ENCODE measurements at regions not wholly inside any gene's neighbourhood (a gene's known extent, or its start where the extent isn't known, plus 50 kb on each side); places are given as distances from the start of the nearest gene placed in this dataset.
A peak's percentile ranks its signal among the peaks of the same experiment; 100 is the strongest.

DNA sequence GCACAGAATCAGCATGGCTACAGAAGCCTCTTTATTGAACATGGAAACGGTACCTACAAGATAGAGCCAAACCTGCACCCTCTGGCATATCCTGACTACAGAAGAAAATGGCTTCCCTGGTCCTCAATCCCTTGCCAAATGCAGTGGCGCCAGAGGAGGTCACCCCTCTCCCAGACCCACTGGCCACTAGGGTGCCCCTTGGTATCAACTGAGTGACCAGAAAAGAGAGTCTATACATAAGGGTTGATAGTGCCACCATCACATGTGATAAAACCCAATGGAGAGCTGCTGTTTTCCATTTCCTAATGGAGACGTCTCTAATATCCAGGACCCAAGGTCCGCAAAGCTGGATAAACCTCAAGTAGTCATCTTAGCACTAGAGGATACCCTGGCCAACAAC is 52.7 kb upstream of the ALK start:
- ATAC-seq (no peak), DNase-seq (ENCODE audit: low spot score) (no peak)

DNA sequence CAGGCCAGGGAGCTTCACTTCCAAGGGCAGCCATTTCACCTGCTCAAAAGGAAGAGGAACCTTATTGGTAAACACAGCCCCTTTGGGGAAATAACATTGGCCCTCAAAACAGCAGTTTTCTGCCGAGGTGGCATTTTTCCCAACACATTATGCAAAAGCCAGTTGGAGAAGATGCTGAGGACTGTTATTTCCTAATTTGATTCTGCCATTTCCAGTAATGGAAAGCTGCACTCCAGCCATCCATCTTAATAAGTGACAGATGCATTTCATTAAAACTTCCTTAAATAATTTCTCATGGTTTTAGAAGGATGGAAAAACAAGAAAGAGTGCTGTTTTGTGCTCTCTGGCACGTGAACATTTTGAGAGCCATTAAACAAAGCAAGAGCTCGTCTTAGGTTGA is 55.9 kb upstream of the ALK start:
- no peak for ATAC-seq
- DNase-seq (ENCODE audit: low spot score) = no peak

DNA sequence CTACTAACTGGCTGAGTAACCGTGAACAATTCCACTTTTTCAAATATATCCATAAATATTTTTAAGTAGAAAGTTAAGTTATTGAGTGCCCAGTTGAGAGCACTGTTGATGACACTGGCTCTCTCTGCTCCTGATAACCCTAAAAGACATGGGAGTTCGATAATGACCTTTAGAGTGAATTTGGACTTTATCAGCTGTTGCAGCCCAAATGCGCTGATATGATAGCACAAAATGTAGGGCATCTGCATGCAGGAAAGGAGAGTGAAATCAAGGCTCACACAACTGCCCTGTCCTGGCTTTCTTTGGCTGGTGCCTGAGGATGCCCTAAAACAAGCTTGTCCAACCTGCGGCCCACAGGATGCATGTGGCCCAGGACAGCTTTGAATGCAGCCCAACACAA is 60.0 kb upstream of the ALK start:
- DNase-seq (ENCODE audit: low spot score) (no peak), ATAC-seq (peak; percentile 65)

DNA sequence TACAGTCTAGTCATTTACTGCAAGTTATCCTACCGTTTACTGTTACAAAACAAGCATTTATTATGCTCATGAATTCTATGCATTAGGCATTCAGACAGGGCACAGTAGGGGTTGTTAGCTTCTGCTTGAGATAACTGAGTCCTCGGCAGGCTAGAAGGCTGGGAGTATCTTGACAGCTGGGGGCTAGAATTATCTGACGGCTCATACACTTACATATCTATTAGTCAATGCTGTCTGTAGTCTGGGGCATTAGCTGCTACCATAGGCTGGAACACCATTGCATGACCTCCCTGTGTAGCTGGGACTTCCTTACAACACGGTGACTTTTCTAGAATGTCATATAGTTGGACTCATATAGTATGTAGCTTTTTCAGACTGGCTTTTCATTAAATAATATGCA is 61.9 kb upstream of the ALK start:
- no peak for DNase-seq (ENCODE audit: low spot score)
- no peak for ATAC-seq

DNA sequence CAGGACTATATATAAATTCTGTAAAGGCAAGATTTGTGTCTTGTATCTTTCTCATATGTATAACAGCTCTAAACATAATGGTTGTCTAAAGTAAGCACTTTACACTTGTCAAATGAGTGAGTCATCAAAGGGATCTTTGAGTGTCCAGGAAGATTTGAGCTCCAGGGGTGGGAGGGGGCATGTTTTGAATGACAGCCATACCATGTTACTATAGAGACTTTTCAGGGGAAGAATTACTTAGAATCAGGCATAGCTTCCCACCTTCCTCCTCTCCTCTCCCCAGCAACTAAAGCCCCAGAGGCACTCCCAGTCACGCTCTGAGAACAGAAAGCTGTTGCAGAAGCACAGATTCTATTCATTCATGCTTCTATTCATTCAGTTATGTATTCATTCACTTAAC is 65.8 kb upstream of the ALK start:
- no peak for ATAC-seq
- no peak for DNase-seq (ENCODE audit: low spot score)

DNA sequence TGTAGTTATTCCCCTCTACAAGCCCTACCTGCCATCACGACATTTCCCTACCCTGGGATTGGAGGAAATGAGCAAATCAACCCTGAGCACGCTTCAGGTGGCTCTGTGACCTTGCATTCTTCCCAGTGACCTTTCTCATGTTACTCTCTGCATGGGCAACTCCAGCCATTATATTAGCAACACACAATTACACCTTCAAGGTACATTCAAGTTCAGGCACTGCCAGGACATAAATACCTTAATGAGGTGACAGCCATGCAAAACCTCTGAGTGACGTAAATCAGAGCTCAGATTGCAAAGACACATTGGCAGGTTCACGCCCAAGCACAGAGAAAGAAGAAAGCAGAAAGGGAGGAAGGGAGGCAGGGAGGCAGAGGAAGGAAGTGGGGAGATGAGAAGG is 68.7 kb upstream of the ALK start:
- DNase-seq (ENCODE audit: low spot score) (no peak), ATAC-seq (no peak)

DNA sequence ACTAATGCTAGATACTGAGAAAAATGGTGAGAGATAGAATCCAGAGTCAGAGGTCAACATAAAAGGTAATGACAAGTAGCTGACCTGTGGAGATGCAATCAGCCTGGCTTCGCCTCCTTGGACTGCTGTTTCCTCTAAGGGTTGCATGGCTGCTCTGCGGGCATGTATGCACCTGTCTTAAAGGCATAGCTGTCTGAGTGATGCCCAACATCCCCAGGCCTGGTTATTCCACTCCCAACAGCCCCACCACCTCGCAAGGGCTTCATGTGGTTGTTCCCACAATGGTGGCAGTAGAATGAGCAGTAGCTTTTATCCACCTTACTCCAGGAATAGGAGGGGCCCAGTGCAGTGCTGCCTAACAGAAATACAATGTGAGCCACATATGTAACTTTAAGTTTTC is 69.7 kb upstream of the ALK start:
- ATAC-seq = no peak
- DNase-seq (ENCODE audit: low spot score) = no peak

DNA sequence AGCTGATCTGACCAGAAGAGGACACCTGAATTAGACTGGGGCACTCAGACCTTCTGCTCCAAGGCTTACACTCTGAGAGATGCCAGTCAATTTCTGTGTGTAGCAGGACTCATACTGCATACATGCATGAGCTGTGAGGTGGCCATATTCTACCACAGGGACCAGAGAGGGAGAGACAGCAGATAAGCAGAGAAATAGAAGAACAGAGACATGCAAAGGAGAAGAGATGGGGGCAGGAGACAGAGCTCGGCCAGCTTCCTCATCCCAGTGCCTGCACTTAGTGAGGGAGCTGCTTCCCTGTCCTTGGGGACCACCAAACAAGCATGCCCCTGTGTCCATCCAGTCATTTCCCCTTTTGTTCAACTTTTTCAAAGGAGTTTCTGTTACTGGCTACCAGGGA is 73.9 kb upstream of the ALK start:
- DNase-seq (ENCODE audit: low spot score) (no peak), ATAC-seq (no peak)

DNA sequence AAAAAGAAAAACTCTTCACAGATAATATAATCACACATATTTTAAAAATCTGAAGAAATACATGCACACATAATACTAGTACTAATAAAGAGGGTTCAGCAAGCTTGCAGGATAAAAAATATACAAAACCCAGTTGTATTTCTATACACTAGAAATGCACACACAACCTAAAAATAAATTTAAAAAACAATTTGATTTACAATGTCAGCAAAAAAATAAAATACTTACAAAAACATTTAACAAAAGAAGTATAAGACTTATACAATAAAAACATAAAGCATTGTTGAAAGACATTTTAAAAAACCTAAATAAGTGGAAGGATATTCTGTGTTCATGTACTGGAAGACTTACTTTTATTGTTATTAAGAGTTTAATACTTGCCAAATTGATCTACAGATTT is 81.7 kb upstream of the ALK start:
- DNase-seq (ENCODE audit: low spot score) (no peak), ATAC-seq (no peak)

DNA sequence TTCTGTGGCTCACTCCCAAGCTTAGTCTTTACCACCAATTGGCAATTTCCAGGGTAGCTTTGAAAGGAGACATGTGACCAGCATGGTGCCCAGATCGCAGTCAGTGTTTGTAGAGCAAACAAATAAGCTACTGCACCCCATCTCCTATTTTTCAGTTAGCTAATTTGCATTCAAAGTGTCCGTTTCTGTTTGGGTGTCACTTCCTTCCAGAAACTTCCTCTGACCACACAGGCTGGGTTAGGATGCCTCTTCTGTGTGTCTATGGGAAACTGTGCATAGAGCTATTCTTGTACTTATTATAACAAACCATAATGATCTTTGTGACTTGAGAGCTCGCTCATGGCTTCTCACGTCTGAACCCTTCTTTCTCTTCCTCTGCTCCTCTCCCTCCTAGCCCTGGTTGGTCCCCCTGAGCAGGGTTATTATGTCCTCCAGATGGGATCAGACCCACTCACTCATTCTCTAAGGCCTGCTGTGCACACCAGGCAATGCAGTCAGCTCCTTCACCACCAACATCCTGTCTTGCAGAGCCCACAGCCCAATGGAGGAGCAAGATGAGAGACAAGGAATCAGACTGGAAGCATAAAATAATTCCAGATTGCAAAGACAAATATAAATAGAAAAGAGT is 101.2 kb upstream of the ALK start:
- ATAC-seq = no peak
- no peak for DNase-seq (ENCODE audit: low spot score)

DNA sequence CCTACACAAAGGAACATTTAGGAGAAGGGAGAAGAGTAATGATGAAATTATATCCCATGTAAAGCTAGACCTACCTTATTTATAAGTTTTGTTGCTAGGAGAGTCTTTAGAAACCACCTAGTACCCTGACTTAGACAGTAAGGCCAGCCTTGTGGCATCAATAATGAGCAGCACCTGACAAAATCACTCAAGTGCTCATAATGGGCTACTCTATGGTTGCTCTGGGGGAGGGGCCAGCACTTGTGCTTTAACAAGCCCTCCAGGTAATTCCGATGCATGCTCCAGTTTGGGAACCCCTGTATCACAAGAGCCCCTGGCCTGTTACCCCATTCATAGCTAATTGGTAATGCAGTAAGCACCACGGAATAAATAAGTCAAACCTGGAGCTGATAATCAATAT is 102.9 kb upstream of the ALK start:
- DNase-seq (ENCODE audit: low spot score) = no peak
- no peak for ATAC-seq

DNA sequence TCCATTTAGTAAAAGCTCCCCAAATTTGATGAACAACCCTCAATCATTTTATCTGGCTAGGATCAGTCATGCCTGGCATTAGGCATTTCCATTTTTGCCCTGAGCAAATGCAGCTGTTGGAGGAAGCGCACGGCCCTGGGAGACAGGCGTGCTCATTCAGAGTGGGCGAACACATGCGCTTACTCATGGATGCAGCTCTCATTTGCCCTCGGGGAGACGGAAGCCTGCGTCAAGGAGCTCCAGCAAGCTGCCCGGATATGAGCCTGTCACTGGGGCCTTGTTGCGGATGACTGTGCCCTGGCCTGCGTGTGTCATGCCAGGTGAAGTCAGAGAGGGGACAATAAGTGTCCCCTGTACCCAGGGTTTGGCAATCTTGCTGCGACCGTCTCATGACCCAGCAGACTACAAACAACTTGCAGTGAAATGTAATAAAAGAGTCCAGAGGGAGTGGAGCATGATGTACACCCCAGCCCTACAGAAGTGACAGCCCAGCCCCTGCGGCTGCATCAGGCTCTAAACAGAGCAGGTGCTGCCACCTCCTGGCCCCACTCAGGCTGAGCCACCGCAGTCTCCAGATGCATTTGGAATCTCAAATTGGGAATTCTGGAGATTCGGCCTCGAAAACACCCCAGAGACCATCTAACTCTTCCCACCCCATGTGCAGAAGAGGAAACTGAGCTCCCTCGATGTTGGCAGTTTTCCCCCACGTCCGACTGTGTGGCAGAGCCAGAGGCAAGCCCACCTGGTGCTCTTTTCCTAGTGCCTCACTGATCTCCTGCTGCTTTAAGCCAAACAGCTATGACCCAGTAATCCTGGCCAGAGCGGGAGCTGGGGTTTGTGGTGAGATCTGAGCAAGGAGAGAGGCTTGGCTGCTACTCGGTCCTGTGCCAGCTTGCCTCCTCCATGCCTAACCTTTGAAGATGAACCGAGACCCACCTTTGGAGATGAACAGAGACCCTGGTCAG is 105.0 kb upstream of the ALK start:
- DNase-seq (ENCODE audit: low spot score) (no peak), ATAC-seq (peak; percentile 90)

DNA sequence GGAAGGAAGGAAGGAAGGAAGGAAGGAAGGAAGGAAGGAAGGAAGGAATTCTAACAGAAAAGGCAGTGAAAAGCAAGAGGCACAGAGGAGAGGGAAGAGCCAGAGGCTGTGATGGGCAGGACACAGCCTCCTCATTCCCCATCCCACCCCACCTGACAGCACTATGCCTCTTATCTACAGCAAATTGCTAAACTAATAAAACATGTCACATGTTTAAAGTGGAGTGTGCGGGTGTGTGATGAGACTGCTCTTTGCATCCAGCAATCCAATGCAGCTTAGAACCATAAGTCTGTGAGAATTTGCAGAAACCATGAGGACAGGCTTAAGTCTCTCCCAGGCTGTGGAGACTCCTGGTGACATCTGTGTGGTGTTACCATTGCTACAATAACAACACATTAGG is 108.4 kb upstream of the ALK start:
- DNase-seq (ENCODE audit: low spot score) = no peak
- no peak for ATAC-seq

DNA sequence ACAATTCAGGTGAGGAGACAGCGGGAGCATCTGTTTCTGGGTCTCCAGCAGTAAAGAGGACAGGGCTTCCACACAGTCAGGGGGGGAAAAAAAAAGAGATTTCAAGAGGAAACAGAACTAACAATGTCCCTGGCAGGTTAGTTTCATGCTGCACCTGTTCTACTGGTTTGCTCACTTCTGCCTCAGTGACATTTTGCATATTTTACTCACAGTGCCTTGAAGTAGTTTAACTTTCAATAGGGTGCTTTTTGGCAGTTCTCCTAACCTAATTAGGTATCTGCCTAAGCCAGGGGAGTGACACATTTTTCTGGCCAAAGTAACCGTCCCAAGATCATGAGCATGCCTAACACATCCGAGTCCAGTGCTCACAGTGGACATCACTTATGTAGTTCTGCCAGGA is 109.0 kb upstream of the ALK start:
- ATAC-seq (no peak), DNase-seq (ENCODE audit: low spot score) (no peak)

DNA sequence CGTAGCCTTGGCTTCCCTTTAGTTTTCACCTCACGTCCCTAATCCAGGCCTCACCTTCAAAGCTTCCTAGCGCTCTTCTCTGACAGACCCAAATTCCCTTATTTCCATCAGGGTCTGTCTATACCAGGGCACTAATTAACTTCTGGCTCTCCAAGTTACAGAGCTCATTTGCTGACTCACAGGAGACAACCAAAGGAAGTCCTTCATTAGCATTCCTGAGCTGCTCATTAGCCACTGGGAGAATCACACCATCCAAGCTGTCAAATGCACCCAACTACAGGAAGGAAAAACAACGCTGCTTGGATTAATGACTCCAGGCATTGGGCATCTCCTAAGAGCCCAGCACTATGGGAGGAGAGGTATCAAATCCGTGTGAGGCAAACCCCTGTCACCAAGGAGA is 109.8 kb upstream of the ALK start:
- DNase-seq (ENCODE audit: low spot score) = no peak
- ATAC-seq = no peak

DNA sequence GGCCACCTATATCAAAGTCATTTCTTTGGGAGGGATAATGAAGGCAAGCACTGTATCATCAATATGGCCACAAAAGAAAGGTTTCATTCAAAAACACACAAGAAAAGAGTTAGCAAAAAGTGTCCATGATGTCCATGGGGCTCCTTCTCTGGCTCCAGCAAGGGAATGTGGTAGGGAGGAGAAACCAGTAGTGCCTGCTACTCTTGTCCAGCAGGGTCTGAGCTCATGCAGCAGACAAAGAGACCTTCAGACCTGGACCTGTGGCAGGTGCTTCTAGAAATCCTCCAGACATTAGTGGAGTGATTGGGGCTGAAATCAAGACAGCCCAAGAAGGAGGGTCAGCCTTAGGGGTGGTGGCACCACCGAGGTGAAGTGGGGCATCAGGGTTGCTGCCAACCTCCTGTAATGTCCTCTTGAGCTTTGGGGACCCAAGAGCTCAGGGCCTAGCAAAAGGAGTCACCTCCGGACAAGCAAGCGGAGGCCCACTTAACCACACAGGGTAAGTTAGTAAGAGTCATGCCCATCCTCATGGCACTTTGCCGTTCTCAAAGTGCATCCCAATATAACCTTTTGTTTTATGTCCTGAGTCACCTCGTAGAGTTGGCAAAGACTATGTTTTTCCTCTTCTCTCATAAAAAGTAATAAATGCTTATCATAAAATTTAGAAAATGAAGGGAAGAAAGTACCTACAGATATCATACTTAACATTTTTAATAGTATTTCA is 112.6 kb upstream of the YPEL5 start:
- ATAC-seq (no peak), DNase-seq (ENCODE audit: low spot score) (no peak)

DNA sequence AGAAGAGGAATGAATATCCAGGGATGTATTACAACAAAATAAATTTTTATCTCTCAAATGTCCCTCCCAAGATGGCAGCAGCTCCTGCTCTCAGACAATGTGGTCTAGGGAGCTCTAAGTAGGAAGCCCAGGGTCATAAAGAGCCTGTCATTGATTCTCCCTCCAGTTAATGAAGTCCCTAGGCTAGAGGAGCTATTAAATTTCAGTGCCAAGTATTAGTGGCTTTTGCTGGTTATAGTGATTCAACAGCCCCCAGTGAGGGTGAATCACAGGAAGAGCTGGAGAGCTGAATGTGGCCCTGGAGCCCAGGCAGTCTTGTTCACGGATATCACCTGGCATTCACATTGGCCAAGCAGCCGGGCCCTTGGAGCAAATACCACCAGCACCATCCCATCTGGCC is 109.8 kb upstream of the YPEL5 start:
- DNase-seq (ENCODE audit: low spot score) (no peak), ATAC-seq (no peak)

DNA sequence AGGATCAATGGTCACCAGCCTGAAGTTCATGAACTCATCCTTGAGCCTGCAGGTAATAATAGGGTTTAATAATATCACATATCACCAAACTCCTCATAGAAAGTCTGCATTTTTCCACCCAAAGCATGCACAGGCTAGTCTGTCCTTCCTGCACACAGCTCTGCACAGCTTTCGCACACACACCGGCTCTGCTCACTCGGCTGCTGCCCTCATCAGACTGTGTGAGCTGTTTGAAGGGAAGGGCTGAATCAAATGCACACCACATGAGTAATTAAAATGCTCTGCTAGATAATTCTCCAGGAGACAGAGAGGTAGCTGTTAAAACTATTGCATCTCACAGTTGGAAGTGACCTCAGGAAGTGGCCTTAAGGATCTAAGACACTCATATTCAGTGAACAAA is 108.4 kb upstream of the YPEL5 start:
- no peak for DNase-seq (ENCODE audit: low spot score)
- ATAC-seq = no peak

DNA sequence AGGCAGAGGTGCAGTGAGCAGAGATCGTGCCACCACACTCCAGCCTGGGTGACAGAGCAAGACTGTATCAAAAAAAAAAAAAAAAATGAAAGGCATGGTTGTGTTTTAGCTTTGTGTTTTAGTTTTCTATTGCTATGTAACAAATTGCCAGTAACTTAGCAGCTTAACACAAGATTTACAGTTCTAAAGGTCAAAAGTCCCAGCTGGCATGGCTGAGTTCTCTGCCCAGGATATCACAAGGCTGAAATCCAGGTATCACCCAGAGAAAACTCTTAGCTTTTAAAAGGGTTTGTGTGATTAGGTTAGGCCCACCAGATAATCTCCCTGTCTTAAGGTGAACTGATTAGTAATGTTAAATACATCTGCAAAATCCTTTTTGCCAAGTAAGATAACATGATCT is 107.7 kb upstream of the YPEL5 start:
- ATAC-seq = peak; percentile 89
- no peak for DNase-seq (ENCODE audit: low spot score)

DNA sequence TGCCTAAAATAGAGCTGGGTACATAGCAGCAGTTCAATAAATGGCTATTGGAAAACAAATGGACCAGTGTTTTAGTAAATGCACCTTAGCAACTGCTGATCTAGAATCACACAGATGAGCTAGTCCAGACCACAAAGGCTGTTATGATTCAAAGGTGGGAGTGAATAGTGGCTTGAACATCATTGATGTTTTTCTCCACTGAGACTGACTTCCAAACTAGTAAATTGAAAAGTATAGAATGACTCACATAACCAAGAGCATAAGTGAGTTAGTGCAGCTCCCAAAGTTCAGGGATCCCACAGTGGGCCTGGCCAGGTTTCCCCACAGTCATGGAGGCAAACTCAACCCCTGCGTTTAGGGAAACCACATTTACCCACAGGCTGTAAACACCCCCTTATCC is 106.7 kb upstream of the YPEL5 start:
- no peak for ATAC-seq
- DNase-seq (ENCODE audit: low spot score) = no peak

DNA sequence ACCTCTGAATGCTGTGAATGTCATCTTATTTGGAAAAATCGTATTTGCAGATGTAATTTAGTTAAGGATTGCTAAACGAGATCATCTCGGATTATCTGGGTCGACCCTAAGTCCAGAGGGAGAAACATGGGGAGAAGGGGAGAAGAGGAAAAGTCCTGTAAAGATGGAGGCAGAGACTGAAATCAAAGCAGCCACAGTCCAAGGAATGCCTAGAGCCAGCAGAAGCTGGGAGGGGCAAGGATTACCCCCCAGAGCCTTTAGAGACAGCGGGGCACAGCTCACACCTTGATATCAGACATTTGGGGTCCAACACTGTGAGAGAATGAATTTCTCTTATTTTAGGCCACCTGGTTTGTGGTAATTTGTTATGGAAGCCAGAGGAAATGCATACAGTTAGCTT is 104.9 kb upstream of the YPEL5 start:
- no peak for DNase-seq (ENCODE audit: low spot score)
- no peak for ATAC-seq

DNA sequence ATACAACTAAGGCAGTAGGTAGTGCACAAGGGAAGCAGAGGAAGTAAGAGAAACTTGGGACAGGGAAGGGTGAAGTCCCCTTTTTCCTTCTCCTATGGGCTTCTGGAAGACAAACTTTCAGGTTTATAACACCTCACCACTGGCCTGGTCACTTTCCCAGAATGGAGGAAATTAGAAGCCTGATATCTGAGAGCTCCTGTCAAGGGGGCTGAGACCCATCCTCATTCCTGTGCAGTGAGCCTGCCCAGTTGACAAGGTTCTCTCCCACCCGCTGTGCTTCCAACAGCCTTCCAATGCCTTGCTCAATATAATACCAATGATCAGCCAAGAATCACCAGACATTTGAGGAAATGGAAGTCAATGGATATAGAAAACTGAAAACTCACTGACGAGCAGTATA is 100.4 kb upstream of the YPEL5 start:
- ATAC-seq (no peak), DNase-seq (ENCODE audit: low spot score) (no peak)

Data from left lobe of liver (tissue), 2 donors.